ENCODE measurements at regions not wholly inside any gene's neighbourhood (a gene's known extent, or its start where the extent isn't known, plus 50 kb on each side); places are given as distances from the start of the nearest gene placed in this dataset.

DNA sequence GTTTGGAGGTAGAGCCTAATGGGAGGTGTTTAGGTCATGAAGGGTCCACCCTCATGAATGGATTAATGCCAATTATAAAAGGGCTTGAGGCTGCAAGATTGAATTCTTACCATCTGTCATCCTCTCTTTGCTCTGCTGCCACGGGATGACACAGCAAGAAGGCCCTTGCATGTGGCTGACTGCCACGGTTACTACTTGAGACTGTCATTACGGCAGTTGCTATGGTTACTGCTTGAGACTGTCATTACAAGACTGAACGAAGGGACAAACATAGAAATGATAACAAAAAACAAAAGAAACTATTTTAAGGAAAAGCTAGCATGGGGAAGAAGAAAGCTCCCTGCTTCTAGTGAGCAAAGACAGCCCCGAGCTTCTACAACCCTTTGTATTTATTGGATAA, 715.0 kb downstream of the TFAP2A start:
- Histone ChIP-seq H2AFZ (ENCODE audit: insufficient read depth, low read depth, low read length, poor library complexity, severe bottlenecking) (no peak overlapping the region), H4K20me1 (ENCODE audit: insufficient read depth, low read length) (no peaks in the 10 kb centered on the region), H3K36me3 (replicated peaks in 1 of 2; ENCODE audit: control insufficient read depth in 1 of 2, insufficient read depth in 2 of 2, low read length in 2 of 2) (no peaks in the 10 kb centered on the region), H3K4me1 (ENCODE audit: control insufficient read depth in 1 of 2, insufficient read depth in 2 of 2, low read length in 2 of 2) (no peaks in the 10 kb centered on the region), H3K9me3 (replicated peaks in 1 of 2; ENCODE audit: control insufficient read depth in 1 of 2, insufficient read depth in 1 of 2, low read length in 2 of 2) (peaks cover 3 to 4% of the 10 kb centered on the region in 2 donors), H3K27ac (ENCODE audit: low read depth in 1 of 2, low read length in 2 of 2) (no peak overlapping the region), H3K4me2 (replicated peaks; ENCODE audit: extremely low read depth, low read length, poor library complexity, severe bottlenecking) (no peak overlapping the region), H3K4me3 (replicated peaks in 1 of 3; ENCODE audit: low read depth in 2 of 3, low read length in 3 of 3) (no peak overlapping the region), H3K27me3 (ENCODE audit: control insufficient read depth in 2 of 2, insufficient read depth in 2 of 2, low read length in 2 of 2) (no peaks in the 10 kb centered on the region), H3K9ac (ENCODE audit: insufficient read depth, low read length, poor library complexity, severe bottlenecking) (no peak overlapping the region), H3K79me2 (ENCODE audit: insufficient read depth, low read length) (no peaks in the 10 kb centered on the region)
- Mint-ChIP-seq H3K4me3 (no peak overlapping the region), H3K27ac (no peak overlapping the region), H3K4me1 (no peaks in the 10 kb centered on the region), H3K36me3 (no peaks in the 10 kb centered on the region), H3K27me3 (ENCODE audit: low read depth in 3 of 3) (no peaks in the 10 kb centered on the region), H3K9me3 (peaks cover 0 to 8% (median 3%) of the 10 kb centered on the region in 7 donors)
- intact Hi-C loops (cut with micrococcal nuclease): no loop called here
- DNase-seq: no peak
- WGBS (ENCODE audit: insufficient coverage): 79% methylated on average over 3 of the region's 5 CpGs
- TF ChIP-seq, protein P1, sequence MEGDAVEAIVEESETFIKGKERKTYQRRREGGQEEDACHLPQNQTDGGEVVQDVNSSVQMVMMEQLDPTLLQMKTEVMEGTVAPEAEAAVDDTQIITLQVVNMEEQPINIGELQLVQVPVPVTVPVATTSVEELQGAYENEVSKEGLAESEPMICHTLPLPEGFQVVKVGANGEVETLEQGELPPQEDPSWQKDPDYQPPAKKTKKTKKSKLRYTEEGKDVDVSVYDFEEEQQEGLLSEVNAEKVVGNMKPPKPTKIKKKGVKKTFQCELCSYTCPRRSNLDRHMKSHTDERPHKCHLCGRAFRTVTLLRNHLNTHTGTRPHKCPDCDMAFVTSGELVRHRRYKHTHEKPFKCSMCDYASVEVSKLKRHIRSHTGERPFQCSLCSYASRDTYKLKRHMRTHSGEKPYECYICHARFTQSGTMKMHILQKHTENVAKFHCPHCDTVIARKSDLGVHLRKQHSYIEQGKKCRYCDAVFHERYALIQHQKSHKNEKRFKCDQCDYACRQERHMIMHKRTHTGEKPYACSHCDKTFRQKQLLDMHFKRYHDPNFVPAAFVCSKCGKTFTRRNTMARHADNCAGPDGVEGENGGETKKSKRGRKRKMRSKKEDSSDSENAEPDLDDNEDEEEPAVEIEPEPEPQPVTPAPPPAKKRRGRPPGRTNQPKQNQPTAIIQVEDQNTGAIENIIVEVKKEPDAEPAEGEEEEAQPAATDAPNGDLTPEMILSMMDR (IDR thresholded peaks at IDR 0.05): no peak

DNA sequence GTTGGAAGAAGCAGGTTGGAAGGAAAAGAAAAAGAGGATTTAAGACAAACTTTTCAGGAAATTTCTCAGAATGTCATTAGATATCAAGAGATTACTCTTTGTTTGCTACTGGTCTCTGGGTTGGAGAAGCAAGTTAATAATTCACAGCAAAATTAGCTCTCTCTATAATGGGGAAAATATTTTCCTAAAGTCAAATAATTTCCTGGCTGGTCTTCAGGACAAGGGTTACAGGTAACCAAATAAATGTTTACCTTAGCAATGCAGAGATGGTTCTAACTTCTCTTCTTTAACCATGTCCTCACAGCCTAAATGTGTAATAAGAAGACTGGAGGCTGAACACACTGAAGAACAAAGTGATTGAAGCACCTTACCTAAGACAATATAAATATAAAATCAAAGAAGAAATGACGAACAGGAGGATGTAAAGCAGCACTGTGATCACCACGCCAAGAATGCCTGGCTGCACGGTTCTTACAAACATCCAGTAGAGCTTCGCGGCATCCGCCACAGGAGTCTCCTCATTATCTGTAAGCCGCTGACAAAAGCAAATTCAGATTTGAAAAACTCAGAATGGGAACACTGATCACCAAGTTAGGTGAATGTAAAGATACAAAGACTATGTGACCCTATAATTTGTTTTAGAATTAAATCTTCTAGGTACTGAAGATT, 717.5 kb downstream of the TFAP2A start:
- intact Hi-C loops (cut with micrococcal nuclease): no loop called here
- no peak overlapping the region for H3K4me3 Mint-ChIP-seq
- no CpG with 5 or more reads among the region's 7 CpGs for WGBS (ENCODE audit: insufficient coverage)

More for the DNA sequence above, 717.5 kb downstream of the TFAP2A start:
- H3K27me3 ChIP-seq (ENCODE audit: control insufficient read depth in 2 of 2, insufficient read depth in 2 of 2, low read length in 2 of 2): no peaks in the 10 kb centered on the region
- no peaks in the 10 kb centered on the region for H3K36me3 ChIP-seq (replicated peaks in 1 of 2; ENCODE audit: control insufficient read depth in 1 of 2, insufficient read depth in 2 of 2, low read length in 2 of 2)
- Mint-ChIP-seq H3K4me1 (no peaks in the 10 kb centered on the region), H3K27me3 (ENCODE audit: low read depth in 3 of 3) (no peaks in the 10 kb centered on the region), H3K27ac (no peak overlapping the region), H3K36me3 (no peaks in the 10 kb centered on the region), H3K9me3 (peaks cover 0 to 12% (median 2%) of the 10 kb centered on the region in 7 donors)
- no peak overlapping the region for H3K4me2 ChIP-seq (replicated peaks; ENCODE audit: extremely low read depth, low read length, poor library complexity, severe bottlenecking)
- H2AFZ ChIP-seq (ENCODE audit: insufficient read depth, low read depth, low read length, poor library complexity, severe bottlenecking): no peak overlapping the region
- no peak overlapping the region for H3K4me3 ChIP-seq (replicated peaks in 1 of 3; ENCODE audit: low read depth in 2 of 3, low read length in 3 of 3)
- no peaks in the 10 kb centered on the region for H3K79me2 ChIP-seq (ENCODE audit: insufficient read depth, low read length)
- TF ChIP-seq, protein P1 (IDR thresholded peaks at IDR 0.05): no peak
- no peaks in the 10 kb centered on the region for H3K4me1 ChIP-seq (ENCODE audit: control insufficient read depth in 1 of 2, insufficient read depth in 2 of 2, low read length in 2 of 2)
- peaks cover 3 to 4% of the 10 kb centered on the region in 2 donors for H3K9me3 ChIP-seq (replicated peaks in 1 of 2; ENCODE audit: control insufficient read depth in 1 of 2, insufficient read depth in 1 of 2, low read length in 2 of 2)
- H4K20me1 ChIP-seq (ENCODE audit: insufficient read depth, low read length): no peaks in the 10 kb centered on the region
- no peak overlapping the region for H3K27ac ChIP-seq (ENCODE audit: low read depth in 1 of 2, low read length in 2 of 2)
- H3K9ac ChIP-seq (ENCODE audit: insufficient read depth, low read length, poor library complexity, severe bottlenecking): no peak overlapping the region
- no peak for DNase-seq
